ENCODE measurements at regions not wholly inside any gene's neighbourhood (a gene's known extent, or its start where the extent isn't known, plus 50 kb on each side); places are given as distances from the start of the nearest gene placed in this dataset.

- in situ Hi-C loops (cut with HindIII; ENCODE audit: low sequenced_read_pairs) = no loop called here
Observed at GRCh38 chr14:100638211-100638855, 51.1 kb upstream of the BEGAIN start.

DNA sequence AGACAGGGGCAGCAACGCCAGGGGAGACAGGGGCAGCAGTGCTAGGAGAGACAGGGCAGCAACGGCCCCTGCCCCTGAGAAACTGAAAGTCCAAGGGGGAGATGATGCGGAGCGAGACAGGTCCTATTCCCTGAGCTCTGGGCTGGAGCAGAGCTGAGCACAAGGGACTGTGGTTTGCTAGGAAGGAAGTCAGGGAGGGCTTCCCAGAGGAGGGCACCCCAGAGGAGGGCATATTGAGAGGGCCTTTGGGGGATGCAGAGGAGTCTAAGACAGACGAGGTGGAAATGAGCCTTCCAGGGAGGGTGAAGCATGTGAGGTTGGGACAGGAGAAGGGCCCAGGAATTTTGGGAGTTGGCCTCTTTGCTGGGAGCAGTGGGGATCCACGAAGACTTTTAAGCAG lies 52.1 kb upstream of the BEGAIN start:
- in situ Hi-C loops (cut with HindIII; ENCODE audit: low sequenced_read_pairs) = no loop called here

GRCh38 chr14:100640471-100641273 lies 53.5 kb upstream of the BEGAIN start:
- in situ Hi-C loops (cut with HindIII; ENCODE audit: low sequenced_read_pairs) = no loop called here

DNA sequence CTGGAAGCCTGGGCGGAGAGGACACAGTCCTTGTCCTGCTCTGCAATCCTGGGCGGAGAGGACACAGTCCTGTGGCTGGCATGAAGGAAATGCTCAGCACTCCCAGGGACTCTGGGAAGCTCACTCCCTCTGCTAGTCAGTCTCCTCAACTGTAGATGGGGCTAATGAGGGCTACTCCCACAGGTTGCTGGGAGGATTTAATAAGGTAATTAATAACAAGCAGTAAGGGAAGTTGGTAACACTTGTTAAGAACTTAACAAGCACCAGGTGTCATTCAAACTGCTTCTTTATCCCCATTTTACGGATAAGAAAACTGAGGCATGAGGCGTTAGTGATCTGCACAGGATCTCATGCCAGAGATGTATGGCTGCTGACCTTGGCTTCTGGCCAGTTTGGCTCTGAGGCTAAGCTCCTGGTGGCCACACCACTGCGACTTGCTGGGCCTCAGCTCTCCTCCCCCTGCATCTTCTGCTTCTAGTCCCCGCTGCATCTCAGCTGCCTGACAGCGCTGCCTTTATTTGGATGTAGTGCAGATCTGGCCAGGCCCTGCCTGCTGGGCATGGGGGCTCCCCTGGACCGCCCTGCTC lies 54.1 kb upstream of the BEGAIN start:
- in situ Hi-C loops (cut with HindIII; ENCODE audit: low sequenced_read_pairs) = no loop called here

DNA sequence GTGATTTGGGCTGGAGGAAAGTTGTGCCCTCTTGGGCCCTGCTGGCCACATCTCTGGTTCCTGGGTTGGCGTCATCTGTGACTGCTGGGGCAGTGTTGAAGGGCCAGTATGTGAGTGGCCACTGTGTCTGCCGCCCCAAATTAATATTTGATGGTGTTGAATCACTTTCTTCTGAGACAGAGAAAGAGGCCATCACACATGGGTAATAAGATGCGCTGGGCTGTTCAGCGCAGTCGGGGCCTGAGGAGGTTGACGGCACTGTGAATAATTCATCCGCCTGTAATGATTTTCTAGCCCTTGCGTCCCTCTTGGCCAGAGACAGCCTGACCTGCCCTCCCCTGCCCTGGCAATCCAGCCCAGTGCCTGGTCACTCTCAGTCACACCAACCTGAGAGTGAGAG lies 56.2 kb upstream of the BEGAIN start:
- in situ Hi-C loops (cut with HindIII; ENCODE audit: low sequenced_read_pairs) = no loop called here

- in situ Hi-C loops (cut with HindIII; ENCODE audit: low sequenced_read_pairs) = no loop called here
Observed at GRCh38 chr14:100644383-100644782, 57.2 kb upstream of the BEGAIN start.

GRCh38 chr14:100644784-100645183 lies 57.6 kb upstream of the BEGAIN start:
- in situ Hi-C loops (cut with HindIII; ENCODE audit: low sequenced_read_pairs) = loop anchor here (5.0 kb wide), 2 partner anchors 62 to 257 kb away; no protein-coding TSS in a partner anchor

- in situ Hi-C loops (cut with HindIII; ENCODE audit: low sequenced_read_pairs) = loop anchor here (5.0 kb wide), 2 partner anchors 63 to 258 kb away; no protein-coding TSS in a partner anchor
Observed at GRCh38 chr14:100645196-100645981, 58.2 kb upstream of the BEGAIN start.

GRCh38 chr14:100645982-100646314 lies 58.7 kb upstream of the BEGAIN start:
- in situ Hi-C loops (cut with HindIII; ENCODE audit: low sequenced_read_pairs) = loop anchor here (5.0 kb wide), 2 partner anchors 64 to 259 kb away; no protein-coding TSS in a partner anchor

DNA sequence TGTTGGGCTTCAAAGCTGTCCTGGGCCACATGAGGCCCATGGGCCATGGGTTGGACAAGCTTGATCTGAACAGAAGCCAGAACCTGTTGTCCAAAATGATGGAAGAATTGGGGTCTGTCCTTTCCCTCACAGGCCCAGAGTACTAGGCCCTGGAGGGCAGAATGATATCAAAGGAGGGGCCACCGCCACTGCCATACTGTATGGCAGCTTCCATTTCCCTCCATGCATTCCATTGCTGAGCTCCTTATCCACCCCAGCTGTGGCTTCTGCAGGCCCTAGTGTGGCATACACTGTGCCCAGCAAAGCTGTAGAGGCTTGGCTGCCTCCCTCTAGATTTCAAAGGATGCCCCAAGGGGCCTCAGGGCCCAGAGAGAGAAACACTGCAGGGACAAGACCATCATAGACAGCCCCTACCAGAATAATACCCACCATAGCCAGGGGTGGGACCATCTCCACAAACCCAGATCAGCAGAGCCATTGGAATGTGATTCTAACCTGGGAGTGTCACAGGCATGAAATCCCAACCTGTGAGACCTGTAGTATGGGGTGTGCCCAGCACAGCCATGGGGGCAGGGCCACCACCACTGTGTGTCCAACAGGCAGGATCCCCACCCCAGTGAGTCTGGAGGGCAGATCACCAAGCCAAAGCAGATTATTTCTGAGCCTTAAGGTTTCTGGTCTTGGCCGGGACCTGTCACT lies 61.4 kb upstream of the BEGAIN start:
- in situ Hi-C loops (cut with HindIII; ENCODE audit: low sequenced_read_pairs) = loop anchor here (5.0 kb wide), 2 partner anchors 66 to 261 kb away; no protein-coding TSS in a partner anchor

- in situ Hi-C loops (cut with HindIII; ENCODE audit: low sequenced_read_pairs) = loop anchor here (5.0 kb wide), 2 partner anchors 67 to 262 kb away; no protein-coding TSS in a partner anchor
Observed at GRCh38 chr14:100649173-100649519, 61.9 kb upstream of the BEGAIN start.

- in situ Hi-C loops (cut with HindIII; ENCODE audit: low sequenced_read_pairs) = loop anchor here (5.0 to 25.0 kb wide), 3 partner anchors 115 to 985 kb away; no protein-coding TSS in a partner anchor
Observed at GRCh38 chr14:100651999-100652508, 64.8 kb upstream of the BEGAIN start.

- in situ Hi-C loops (cut with HindIII; ENCODE audit: low sequenced_read_pairs) = loop anchor here (5.0 to 25.0 kb wide), 3 partner anchors 115 to 985 kb away; no protein-coding TSS in a partner anchor
Observed at GRCh38 chr14:100652744-100653143, 65.5 kb upstream of the BEGAIN start.

DNA sequence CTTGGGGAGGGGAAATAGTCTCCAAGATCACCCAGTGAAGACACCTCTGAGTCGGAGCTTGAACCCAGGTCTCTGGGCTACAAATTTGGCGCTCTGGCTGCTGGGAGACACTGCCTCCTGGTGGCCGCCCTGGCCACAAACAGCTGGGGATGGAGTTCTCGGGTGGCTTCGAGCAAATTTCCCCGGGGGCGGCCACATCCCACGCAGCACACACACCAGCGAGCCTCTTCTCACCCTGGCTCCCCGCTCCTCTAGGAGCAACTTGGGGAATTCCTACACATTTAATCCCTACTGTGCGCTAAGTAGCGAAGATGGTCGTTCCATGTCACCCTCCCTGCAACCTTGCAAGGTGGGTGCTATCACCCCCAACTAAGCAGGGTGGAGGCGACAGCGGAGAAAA lies 66.2 kb upstream of the BEGAIN start:
- in situ Hi-C loops (cut with HindIII; ENCODE audit: low sequenced_read_pairs) = loop anchor here (5.0 to 25.0 kb wide), 3 partner anchors 116 to 984 kb away; no protein-coding TSS in a partner anchor

- in situ Hi-C loops (cut with HindIII; ENCODE audit: low sequenced_read_pairs) = loop anchor here (5.0 to 25.0 kb wide), 3 partner anchors 117 to 983 kb away; no protein-coding TSS in a partner anchor
Observed at GRCh38 chr14:100654025-100654813, 67.0 kb upstream of the BEGAIN start.

GRCh38 chr14:100654814-100655740 lies 67.9 kb upstream of the BEGAIN start:
- in situ Hi-C loops (cut with HindIII; ENCODE audit: low sequenced_read_pairs) = loop anchor here (5.0 to 25.0 kb wide), 3 partner anchors 118 to 982 kb away; no protein-coding TSS in a partner anchor

- in situ Hi-C loops (cut with HindIII; ENCODE audit: low sequenced_read_pairs) = loop anchor here (25.0 kb wide), 2 partner anchors 432 to 982 kb away; no protein-coding TSS in a partner anchor
Observed at GRCh38 chr14:100655741-100656085, 68.5 kb upstream of the BEGAIN start.

DNA sequence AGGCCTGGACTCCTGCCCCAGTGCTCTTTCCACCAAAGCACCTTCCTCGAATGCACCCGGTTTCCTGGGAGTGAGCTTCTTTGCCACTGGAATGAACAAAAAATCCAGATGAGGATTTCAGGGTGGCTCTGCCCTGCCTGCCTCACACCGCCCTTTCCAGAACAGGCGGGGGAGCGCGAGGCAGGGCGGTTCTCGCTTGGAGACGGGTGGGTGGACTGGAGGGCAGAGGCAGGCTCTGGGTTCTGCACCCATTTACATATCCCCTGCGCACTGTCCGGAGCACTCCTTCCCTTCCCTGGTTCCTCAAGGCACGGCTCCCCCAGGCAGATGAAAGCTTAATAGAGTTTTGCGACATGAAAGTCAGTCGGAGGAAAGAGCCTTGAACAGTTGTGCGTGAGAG lies 69.7 kb upstream of the DLK1 start:
- in situ Hi-C loops (cut with HindIII; ENCODE audit: low sequenced_read_pairs) = loop anchor here (25.0 kb wide), 2 partner anchors 430 to 980 kb away; no protein-coding TSS in a partner anchor

Measured in endothelial cell of hepatic sinusoid (primary cell).